Testis (tissue), 2 donors: ENCODE measurements at regions not wholly inside any gene's neighbourhood (a gene's known extent, or its start where the extent isn't known, plus 50 kb on each side); places are given as distances from the start of the nearest gene placed in this dataset.

Source experiments
- DNase-seq: peaks from one replicate; pipeline ENCODE4 v3.0.0-alpha.2; 2019
- H3K27ac ChIP-seq, 2 donors: fragments of 200-600 bp; sonication (generic); one replicate each; pipeline ENCODE4 v1.5.1; 2019
- H3K27me3 ChIP-seq: fragments of 200-600 bp; sonication (generic); one replicate; pipeline ENCODE4 v1.5.1; 2019
- H3K36me3 ChIP-seq: fragments of 200-600 bp; sonication (generic); one replicate; pipeline ENCODE4 v1.5.1; 2017; ENCODE audit warnings: low read depth; ENCODE audit errors: missing control alignments
- H3K4me1 ChIP-seq: fragments of 200-600 bp; sonication (generic); one replicate; pipeline ENCODE4 v1.5.1; 2019
- H3K4me3 ChIP-seq, 2 donors: fragments of 200-600 bp; sonication (generic); one replicate each; pipeline ENCODE4 v1.5.1; 2017 to 2019
- H3K9me3 ChIP-seq: fragments of 200-600 bp; sonication (generic); one replicate; pipeline ENCODE4 v1.5.1; 2017
- CTCF ChIP-seq, 3 experiments: fragments of 450-650 bp in 2 of 3; fragments of 200-600 bp in 1 of 3; sonication (generic) in 1 of 3; IDR thresholded peaks; one replicate each; pipeline ENCODE4 v1.5.1; 2016 to 2019; ENCODE audit warnings: antibody characterized with exemption in 3 of 3, mild to moderate bottlenecking in 2 of 3, moderate library complexity in 1 of 3
- POLR2A ChIP-seq: fragments of 450-650 bp; IDR thresholded peaks from one replicate; pipeline ENCODE4 v1.6.1; 2017; ENCODE audit warnings: antibody characterized with exemption, mild to moderate bottlenecking, moderate library complexity
- WGBS, 2 donors: methylation state at CpG; one replicate each; pipeline ENCODE4 v1.1.5; 2018; 5-methylcytosine and 5-hydroxymethylcytosine counted together
- intact Hi-C: fragments of 100-400 bp; cut with DNase I; formaldehyde crosslinking; loops from one replicate; pipeline ENCODE4 v1.15.1; 2023; ENCODE audit warnings: low total_unique reads

GRCh38 chr4:133474501-133474900 is 325.4 kb downstream of the PCDH10 start:
- intact Hi-C loops = no loop called here
- Histone ChIP-seq H3K27ac (no peak overlapping the region), H3K4me3 (no peak overlapping the region), H3K9me3 (no peaks in the 10 kb centered on the region), H3K27me3 (no peaks in the 10 kb centered on the region), H3K36me3 (no peaks in the 10 kb centered on the region), H3K4me1 (no peaks in the 10 kb centered on the region)
- 59 to 71% methylated on average over 2 of the region's 2 CpGs for WGBS, 2 donors
- DNase-seq = no peak
- no peak for TF ChIP-seq POLR2A
- no peak for TF ChIP-seq CTCF (IDR thresholded peaks at IDR 0.05)

GRCh38 chr4:133472244-133472643 is 323.1 kb downstream of the PCDH10 start:
- 18 to 34% methylated on average over 1 of the region's 1 CpG for WGBS, 2 donors
- no peak overlapping the region for H3K4me3 ChIP-seq
- no peak overlapping the region for H3K27ac ChIP-seq
- no peaks in the 10 kb centered on the region for H3K27me3 ChIP-seq
- TF ChIP-seq POLR2A (no peak), CTCF (IDR thresholded peaks at IDR 0.05) (no peak)
- no peak for DNase-seq
- no peaks in the 10 kb centered on the region for H3K36me3 ChIP-seq
- intact Hi-C loops = no loop called here
- H3K4me1 ChIP-seq = no peaks in the 10 kb centered on the region
- no peaks in the 10 kb centered on the region for H3K9me3 ChIP-seq

GRCh38 chr4:133467290-133467947 is 318.3 kb downstream of the PCDH10 start:
- TF ChIP-seq POLR2A (no peak), CTCF (IDR thresholded peaks at IDR 0.05) (no peak)
- DNase-seq = no peak
- Histone ChIP-seq H3K27me3 (no peaks in the 10 kb centered on the region), H3K4me1 (no peaks in the 10 kb centered on the region), H3K9me3 (no peaks in the 10 kb centered on the region), H3K27ac (no peak overlapping the region), H3K36me3 (no peaks in the 10 kb centered on the region), H3K4me3 (no peak overlapping the region)
- intact Hi-C loops = no loop called here
- 82 to 88% methylated on average over 3 of the region's 3 CpGs for WGBS, 2 donors

GRCh38 chr4:133465022-133465421 is 315.9 kb downstream of the PCDH10 start:
- DNase-seq = no peak
- Histone ChIP-seq H3K27me3 (no peaks in the 10 kb centered on the region), H3K9me3 (no peaks in the 10 kb centered on the region), H3K27ac (no peak overlapping the region), H3K4me3 (no peak overlapping the region), H3K36me3 (no peaks in the 10 kb centered on the region), H3K4me1 (no peaks in the 10 kb centered on the region)
- WGBS, 2 donors = 30 to 34% methylated on average over 4 of the region's 4 CpGs
- intact Hi-C loops = no loop called here
- TF ChIP-seq POLR2A = no peak
- no peak for TF ChIP-seq CTCF (IDR thresholded peaks at IDR 0.05)

- Histone ChIP-seq H3K4me3 (no peak overlapping the region), H3K4me1 (no peaks in the 10 kb centered on the region), H3K27me3 (no peaks in the 10 kb centered on the region), H3K9me3 (no peaks in the 10 kb centered on the region), H3K36me3 (no peaks in the 10 kb centered on the region), H3K27ac (no peak overlapping the region)
- intact Hi-C loops = no loop called here
- TF ChIP-seq POLR2A (no peak), CTCF (IDR thresholded peaks at IDR 0.05) (no peak)
- no peak for DNase-seq
- WGBS, 2 donors = 87 to 91% methylated on average over 4 of the region's 4 CpGs
These were observed 315.2 kb downstream of the PCDH10 start for GRCh38 chr4:133464311-133464710.
